ENCODE measurements at regions not wholly inside any gene's neighbourhood (a gene's known extent, or its start where the extent isn't known, plus 50 kb on each side); places are given as distances from the start of the nearest gene placed in this dataset.

- DNase-seq = no peak
Observed at GRCh38 chr13:27370305-27370872, 54.0 kb upstream of the GTF3A start.

- no peak for DNase-seq
Observed at GRCh38 chr13:27371932-27372331, 52.5 kb upstream of the GTF3A start.

GRCh38 chr13:27372896-27373295, 51.5 kb upstream of the GTF3A start:
- DNase-seq = no peak

DNA sequence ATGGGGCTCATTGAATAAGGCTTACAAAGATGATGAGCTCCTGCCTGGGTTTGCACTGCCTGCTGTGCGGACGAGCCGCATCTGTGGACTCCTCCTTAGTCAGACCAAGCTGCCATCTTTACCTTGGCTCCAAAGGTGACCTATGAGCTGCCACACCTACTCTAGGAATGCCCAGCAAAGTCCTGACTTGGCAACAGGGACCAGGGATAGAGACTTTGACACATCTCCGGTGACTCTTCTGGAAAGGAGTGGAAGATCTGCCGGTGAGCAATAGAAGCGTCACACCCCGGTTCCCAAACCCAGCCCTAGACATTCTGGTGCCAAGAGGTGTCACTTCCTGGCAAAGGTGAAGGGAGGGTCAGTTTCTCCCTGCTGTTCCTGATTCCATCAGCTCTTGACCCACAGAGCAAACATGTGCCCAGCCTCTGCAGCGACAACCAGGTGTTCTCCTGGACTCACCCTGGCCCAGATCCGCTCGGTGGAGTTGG, 50.2 kb upstream of the GTF3A start:
- DNase-seq = no peak
